Mucosa of gallbladder (tissue), 1 donor: ENCODE measurements at regions not wholly inside any gene's neighbourhood (a gene's known extent, or its start where the extent isn't known, plus 50 kb on each side); places are given as distances from the start of the nearest gene placed in this dataset.

Source experiments
- DNase-seq: peaks from one replicate; pipeline ENCODE4 v3.0.0-alpha.2; 2020; ENCODE audit warnings: low spot score
- donor health status: DM: no; HTN: no; CAD: no.

DNA sequence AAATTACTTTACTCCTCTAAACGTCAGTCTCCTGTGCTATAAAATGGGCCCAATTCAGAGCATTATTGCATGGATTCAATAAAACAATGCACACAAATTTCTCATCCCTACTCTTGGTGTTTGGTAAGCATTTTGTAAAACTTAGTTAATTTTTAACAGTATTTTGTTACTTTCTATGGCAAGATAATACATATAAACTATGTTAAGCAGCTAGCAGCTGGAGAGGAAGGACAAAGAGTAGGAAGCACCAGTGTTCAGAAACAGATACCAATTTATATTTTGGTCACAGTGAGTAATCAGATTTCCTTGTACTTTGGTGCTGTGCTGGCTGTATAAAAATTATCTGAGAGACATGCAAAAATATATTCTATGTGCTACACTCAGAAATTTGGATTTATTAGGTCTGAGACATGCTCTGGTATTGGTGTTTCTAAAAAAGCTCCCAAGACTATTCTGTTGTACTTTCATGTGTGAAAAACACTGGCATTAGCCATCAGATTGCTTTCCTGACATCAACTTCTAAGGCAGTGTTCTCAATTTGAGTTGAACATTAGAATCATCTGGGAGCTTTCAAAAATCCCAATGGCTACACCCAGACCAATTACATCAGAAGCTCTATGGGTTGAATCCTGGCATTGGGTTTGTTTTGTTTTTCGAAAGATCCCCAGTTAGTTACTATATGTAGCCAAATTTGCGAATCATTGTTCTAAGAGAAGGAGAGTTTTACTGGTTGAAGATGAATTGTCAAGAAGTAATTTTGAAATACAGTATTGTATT, 100.3 kb upstream of the C1orf87 start:
- DNase-seq: no peak

GRCh38 chr1:60173006-60173405, 99.4 kb upstream of the C1orf87 start:
- DNase-seq: no peak

GRCh38 chr1:60171801-60172200, 98.2 kb upstream of the C1orf87 start:
- DNase-seq: no peak

DNA sequence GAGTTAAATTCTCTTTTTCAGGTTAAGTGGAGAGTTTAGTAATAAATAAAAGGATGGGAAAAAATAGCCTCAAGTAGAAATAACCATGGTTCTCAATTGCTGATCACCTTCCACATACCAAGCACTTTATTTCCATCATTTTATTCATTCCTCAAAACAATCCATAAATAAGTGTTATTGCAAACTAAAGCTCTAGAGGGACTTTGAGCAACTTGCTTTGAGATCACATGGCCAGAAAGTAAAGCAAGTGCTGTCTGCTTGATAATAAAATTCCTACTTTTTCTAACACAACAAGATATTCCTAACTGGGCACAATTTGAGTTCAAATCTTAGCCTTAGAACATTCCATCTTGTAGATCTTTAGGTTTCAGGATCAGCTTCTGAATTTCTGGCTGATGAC, 97.1 kb upstream of the C1orf87 start:
- DNase-seq: no peak

- no peak for DNase-seq
These were observed 95.6 kb upstream of the C1orf87 start for GRCh38 chr1:60169206-60169605.

DNA sequence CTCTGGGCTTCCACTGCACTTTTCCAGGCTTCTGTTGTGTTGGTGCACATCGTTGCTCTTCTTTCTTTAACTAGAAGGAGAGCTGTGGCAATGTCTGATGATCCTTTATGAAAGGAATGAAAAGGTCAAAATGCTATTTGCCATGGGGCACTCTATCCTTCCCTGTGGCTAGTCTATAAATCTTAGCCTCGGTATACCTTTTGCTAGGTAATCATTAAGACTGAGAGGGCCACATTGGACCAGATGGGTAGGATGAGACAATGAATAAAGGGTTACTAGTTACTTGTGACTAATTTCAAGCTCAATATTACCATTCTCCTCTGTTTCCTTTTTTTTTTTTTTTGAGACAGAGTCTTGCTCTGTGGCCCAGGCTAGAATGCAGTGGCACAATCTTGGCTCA, 89.4 kb upstream of the C1orf87 start:
- no peak for DNase-seq

DNA sequence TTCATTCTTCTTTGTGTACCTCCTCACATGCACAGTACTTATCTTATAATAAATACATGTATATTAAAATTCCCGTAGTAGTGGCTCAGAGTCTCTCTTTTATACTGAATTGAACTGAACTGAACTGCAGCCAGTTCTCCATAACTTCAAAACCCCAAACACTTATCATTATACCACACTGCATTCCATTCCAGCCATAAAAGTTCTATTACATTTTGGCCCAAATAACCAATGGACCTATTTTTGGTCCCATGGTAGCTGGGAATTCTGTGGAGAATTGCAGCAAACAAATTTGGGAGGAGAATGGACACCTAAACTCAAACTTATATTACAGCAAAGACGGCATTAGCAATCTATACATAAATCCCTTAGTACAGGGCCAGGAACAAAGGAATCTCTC, 86.6 kb upstream of the C1orf87 start:
- no peak for DNase-seq

GRCh38 chr1:60156371-60156770, 82.8 kb upstream of the C1orf87 start:
- no peak for DNase-seq

DNA sequence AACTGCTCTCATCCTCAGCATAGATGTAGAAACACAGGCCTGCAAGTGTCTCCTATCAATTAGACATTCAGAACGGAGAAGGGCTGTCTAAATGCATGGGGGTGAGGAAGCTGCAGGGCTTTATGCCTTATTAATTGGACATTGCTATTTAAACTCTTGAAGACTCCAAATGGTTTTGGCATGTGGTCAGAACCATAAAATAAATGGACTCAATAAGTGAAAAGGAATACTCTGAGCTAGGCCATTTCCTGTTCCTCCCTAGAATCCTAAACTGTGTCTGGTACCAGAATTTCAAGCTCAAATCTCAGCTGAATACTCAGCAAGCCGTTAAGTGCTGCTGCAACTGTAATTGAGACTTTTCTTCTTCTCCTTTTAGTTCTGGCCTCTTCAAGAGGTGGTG, 80.4 kb upstream of the C1orf87 start:
- DNase-seq: no peak

- no peak for DNase-seq
These were observed 79.3 kb upstream of the C1orf87 start for GRCh38 chr1:60152891-60153290.

DNA sequence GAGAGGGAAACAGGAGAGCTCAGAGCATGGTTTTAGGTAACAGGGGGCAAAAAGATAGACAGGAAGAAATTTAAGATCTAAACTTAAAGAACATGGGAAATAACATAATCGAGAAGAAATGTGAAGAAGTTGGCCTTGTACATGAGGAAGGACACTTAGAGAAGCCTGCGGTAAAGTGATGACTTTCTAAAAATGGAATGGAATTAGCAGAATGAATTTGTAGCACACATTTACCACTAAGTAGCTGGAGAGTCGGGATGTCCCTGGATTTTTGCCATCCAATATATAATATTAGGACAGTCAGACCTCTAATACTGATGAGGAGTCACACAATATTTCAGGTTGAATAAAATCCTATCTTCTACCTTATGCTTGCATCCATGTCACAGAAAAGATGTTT, 77.7 kb upstream of the C1orf87 start:
- DNase-seq: no peak

DNA sequence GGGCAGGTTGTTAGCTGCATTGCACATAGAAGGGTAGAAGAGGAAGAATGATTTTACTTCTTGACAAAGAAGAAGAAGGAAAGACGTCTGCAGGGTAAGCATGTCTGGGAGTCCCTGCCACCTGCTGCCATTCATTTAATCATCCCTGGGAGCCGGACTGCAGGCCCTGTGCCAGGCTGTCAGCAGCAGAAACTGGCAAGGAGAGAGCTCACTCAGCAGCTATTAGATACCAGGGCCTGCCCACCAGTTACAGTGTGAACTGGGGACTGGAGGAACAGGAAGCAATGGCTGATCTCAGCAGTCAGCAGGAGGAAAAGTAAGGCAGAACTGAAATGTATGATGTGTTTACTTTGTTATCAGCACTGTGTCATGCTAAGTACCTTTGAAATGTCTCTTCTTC, 75.7 kb upstream of the C1orf87 start:
- DNase-seq: peak; percentile 34

GRCh38 chr1:60146884-60147283, 73.3 kb upstream of the C1orf87 start:
- no peak for DNase-seq

DNA sequence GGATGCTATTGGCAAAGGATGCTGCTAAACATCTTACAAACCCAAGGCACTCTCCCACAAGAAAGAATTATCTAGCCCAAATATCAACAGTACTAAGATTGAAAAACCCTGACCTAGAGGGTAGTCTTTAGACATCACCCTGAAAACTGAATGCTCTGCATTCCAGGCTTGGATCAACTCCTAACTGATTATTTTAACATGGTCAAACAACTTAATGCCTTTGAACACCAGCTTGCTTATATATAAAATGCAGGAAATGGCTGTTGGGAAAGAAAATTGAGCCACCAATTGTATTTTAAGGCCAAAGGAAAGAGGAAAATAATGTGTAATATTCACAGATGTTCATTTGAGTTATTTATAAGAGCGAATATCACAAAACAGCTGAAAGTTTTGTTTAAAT, 72.2 kb upstream of the C1orf87 start:
- no peak for DNase-seq

DNA sequence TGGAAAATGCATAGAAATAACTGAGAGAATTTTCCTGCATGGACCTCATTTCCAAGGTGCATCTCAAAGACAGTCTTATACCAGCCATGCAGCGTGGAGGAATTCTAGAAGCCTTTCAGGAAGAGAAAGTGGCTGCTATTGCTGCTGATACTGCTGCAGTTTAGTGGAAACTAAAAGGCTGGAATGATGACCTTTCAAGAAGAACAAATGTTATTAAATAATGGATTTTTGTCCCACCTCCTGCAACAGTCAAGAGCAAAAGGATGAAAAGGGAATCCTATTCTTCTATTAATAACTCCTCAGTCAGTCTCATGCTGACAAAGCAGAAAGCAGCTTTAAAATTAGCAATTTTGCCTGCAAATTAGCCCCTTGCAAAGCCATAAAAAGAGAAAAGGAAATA, 68.2 kb upstream of the C1orf87 start:
- no peak for DNase-seq

DNA sequence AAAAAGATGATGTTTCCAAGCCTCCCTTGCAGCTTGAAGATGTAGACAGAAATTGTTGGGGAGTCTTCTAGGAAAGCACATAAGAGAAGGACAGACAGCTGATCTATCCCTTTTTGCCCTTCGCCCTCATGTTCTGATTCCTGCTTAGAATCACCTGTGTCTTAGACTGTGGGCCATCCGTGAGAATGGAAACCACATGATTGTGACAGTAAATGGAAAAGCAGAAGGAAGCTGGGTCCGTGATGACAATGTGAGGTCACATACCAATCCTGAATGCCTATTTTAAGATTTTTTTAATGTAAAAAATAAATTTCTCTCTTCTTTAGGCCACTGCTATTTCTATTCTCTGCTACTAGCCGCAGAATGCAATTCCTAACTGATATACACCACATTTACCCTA, 67.7 kb upstream of the C1orf87 start:
- no peak for DNase-seq

- DNase-seq: no peak
These were observed 63.8 kb upstream of the C1orf87 start for GRCh38 chr1:60137406-60137805.

- no peak for DNase-seq
These were observed 62.8 kb upstream of the C1orf87 start for GRCh38 chr1:60136395-60136794.

GRCh38 chr1:60134716-60135115, 61.1 kb upstream of the C1orf87 start:
- DNase-seq: no peak

DNA sequence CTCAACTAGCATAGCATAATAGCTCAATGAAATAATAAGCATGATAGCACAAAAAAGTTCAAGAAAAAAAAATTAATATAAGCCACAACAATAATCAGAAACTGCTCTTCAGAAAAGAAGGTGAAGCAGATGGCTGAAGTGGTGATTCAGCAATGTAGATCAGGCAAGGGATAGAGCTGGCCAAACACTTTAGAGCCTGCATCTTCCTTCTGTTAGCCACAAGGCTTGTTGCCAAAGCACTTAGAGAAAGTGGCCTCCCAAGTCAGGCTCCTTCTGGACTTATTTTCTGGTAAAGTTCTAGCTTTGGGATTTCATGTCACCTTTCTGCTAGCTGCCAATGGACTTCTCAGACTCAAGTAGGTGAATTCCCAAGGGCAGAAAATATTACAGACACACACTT, 60.3 kb upstream of the C1orf87 start:
- DNase-seq: no peak

GRCh38 chr1:60133000-60133673, 59.6 kb upstream of the C1orf87 start:
- no peak for DNase-seq

GRCh38 chr1:60132108-60132507, 58.5 kb upstream of the C1orf87 start:
- no peak for DNase-seq

DNA sequence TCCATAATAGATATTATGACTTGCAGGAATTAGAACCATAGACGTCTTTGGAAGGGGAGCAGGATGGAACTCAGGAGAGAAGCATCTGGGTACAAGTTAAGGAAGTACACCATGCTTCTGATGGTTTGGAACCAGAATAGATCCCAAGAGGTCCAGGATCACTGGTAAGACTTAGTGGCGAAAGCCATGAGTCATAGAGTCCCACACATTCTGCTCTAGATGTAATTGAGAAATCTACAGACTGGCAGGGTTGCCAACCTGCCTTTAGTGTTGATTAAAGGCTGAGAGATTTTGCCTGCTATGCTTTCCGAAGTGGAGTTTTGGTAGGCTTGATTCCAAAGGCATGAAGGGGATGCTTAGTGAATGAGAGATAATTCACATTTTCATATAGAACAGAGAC, 57.1 kb upstream of the C1orf87 start:
- no peak for DNase-seq

DNA sequence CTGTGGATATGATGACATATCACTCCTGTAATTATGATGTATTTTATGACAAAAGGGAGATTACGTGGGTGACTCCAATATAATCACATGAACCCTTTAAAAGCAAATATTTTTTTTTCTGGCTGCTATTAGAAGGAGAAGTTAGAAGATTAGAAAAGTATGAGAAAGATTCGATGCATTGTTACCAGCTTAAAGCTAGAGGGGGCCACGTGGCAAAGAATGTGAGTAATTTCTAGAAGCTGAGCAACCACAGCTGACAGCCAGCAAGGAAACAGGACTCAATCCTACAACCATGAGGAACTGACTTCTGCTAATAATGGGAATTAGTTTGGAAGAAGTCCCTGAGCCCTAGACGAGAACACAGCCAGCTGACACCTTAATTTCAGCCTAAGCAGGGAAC, 56.3 kb upstream of the C1orf87 start:
- no peak for DNase-seq
